A549 (cell line): ENCODE measurements at regions not wholly inside any gene's neighbourhood (a gene's known extent, or its start where the extent isn't known, plus 50 kb on each side); places are given as distances from the start of the nearest gene placed in this dataset.

Source experiments
- ATAC-seq, 2 experiments: fragments of 200-7000 bp in 1 of 2; fragments of >200 bp in 1 of 2; cut with Nextera tagmentation in 1 of 2; cut with Tn5 transposase in 1 of 2; 3 replicates each; pipeline versions ENCODE4 v1.8.0 to v1.9.1; 2018 to 2020; ENCODE audit warnings: mild to moderate bottlenecking in 1 of 2, moderate library complexity in 1 of 2
- CTCF ChIA-PET: fragments of 300-600 bp; sonication (Branson Sonifier 250); formaldehyde crosslinking; extraction: SDS; loops from one replicate; lab custom pipeline; 2021; ENCODE audit warnings: antibody characterized with exemption, inconsistent platforms; lab: Yijun Ruan, JAX
- POLR2A ChIA-PET: fragments of 350-600 bp; formaldehyde crosslinking; extraction: SDS; loops from one replicate; lab custom pipeline; 2021; ENCODE audit warnings: antibody characterized with exemption, inconsistent platforms; lab: Yijun Ruan, JAX
- DNase-seq, 2 experiments: peaks; one replicate each; pipeline versions ENCODE4 v3.0.0 to v3.0.0-alpha.2; 2011 to 2016; ENCODE audit warnings: low read depth in 1 of 2, low spot score in 1 of 2
- FAIRE-seq: peaks from 2 replicates; lab custom pipeline; 2011; peaks lifted over from hg19 to GRCh38; lab: Jason Lieb, UNC
- H3K27ac ChIP-seq, 2 experiments: fragments of >200 bp; sonication (Bioruptor Twin); formaldehyde crosslinking; 3 replicates each; pipeline ENCODE4 v1.5.1; 2016 to 2017
- H3K4me1 ChIP-seq: fragments of >200 bp; sonication (Bioruptor Twin); formaldehyde crosslinking; 3 replicates; pipeline ENCODE4 v1.6.1; 2016
- H3K4me2 ChIP-seq: fragments of >200 bp; sonication (Bioruptor Twin); formaldehyde crosslinking; 3 replicates; pipeline ENCODE4 v1.6.1; 2016
- H3K4me3 ChIP-seq: fragments of >200 bp; sonication (Bioruptor Twin); formaldehyde crosslinking; 3 replicates; pipeline ENCODE4 v1.5.1; 2016
- H3K9me3 ChIP-seq: fragments of >200 bp; sonication (Bioruptor Twin); formaldehyde crosslinking; 3 replicates; pipeline ENCODE4 v1.6.1; 2016
- BHLHE40 ChIP-seq: IDR thresholded peaks from 2 replicates; pipeline ENCODE4 v1.6.1; 2012; ENCODE audit warnings: low read depth, low read length, inconsistent platforms
- CBX2 ChIP-seq: fragments of 200-600 bp; sonication (generic); IDR thresholded peaks from 2 replicates; pipeline ENCODE4 v1.6.1; 2016; ENCODE audit warnings: low read depth, mild to moderate bottlenecking, borderline replicate concordance
- CTCF ChIP-seq: fragments of >200 bp; sonication (Bioruptor Twin); formaldehyde crosslinking; IDR thresholded peaks from 3 replicates; pipeline ENCODE4 v1.5.1; 2016
- E2F6 ChIP-seq: IDR thresholded peaks from 2 replicates; pipeline ENCODE4 v1.6.1; 2012; ENCODE audit warnings: low read depth, borderline replicate concordance
- EHF ChIP-seq: fragments of 250-450 bp; sonication (Bioruptor Pico); IDR thresholded peaks from 2 replicates; pipeline ENCODE4 v1.5.0; 2020; ENCODE audit warnings: mild to moderate bottlenecking
- FOXS1 ChIP-seq: fragments of 250-450 bp; sonication (Bioruptor Pico); IDR thresholded peaks from 2 replicates; pipeline ENCODE4 v1.5.0; 2020; ENCODE audit warnings: mild to moderate bottlenecking, moderate library complexity
- HOXA7 ChIP-seq: fragments of 250-450 bp; sonication (Bioruptor Pico); IDR thresholded peaks from 2 replicates; pipeline ENCODE4 v1.5.0; 2020; ENCODE audit warnings: mild to moderate bottlenecking, moderate library complexity
- HOXB13 ChIP-seq: fragments of 250-450 bp; sonication (Bioruptor Pico); IDR thresholded peaks from 2 replicates; pipeline ENCODE4 v1.5.0; 2020; ENCODE audit warnings: low read depth, mild to moderate bottlenecking, moderate library complexity
- HOXB5 ChIP-seq: fragments of 250-450 bp; sonication (Bioruptor Pico); IDR thresholded peaks from 2 replicates; pipeline ENCODE4 v1.5.0; 2020; ENCODE audit warnings: mild to moderate bottlenecking, moderate library complexity
- KDM1A ChIP-seq: fragments of 200-600 bp; sonication (generic); IDR thresholded peaks from 2 replicates; pipeline ENCODE4 v1.6.1; 2016; ENCODE audit warnings: low read depth, mild to moderate bottlenecking
- MAFK ChIP-seq: fragments of 450-650 bp; IDR thresholded peaks from 2 replicates; pipeline ENCODE4 v1.6.1; 2014; ENCODE audit not compliant: partially characterized antibody
- NR3C1 ChIP-seq: fragments of >200 bp; sonication (Bioruptor Twin); formaldehyde crosslinking; IDR thresholded peaks from 3 replicates; pipeline ENCODE4 v1.6.1; 2017
- PHF8 ChIP-seq: fragments of 200-600 bp; sonication (generic); IDR thresholded peaks from 2 replicates; pipeline ENCODE4 v1.6.1; 2016; ENCODE audit warnings: low read depth, mild to moderate bottlenecking, antibody characterized with exemption, moderate library complexity, borderline replicate concordance
- POLR2AphosphoS2 ChIP-seq: conservative IDR thresholded peaks from 2 replicates; pipeline ENCODE4 v1.6.1; 2012; ENCODE audit warnings: low read length, improper control_type of control experiment, inconsistent platforms
- RAD21 ChIP-seq, 2 experiments: fragments of >200 bp in 1 of 2; sonication (Bioruptor Twin) in 1 of 2; formaldehyde crosslinking in 1 of 2; IDR thresholded peaks in 1 of 2; conservative IDR thresholded peaks in 1 of 2; 2 replicates in 1 of 2; 3 replicates in 1 of 2; pipeline ENCODE4 v1.6.1; 2012 to 2018; ENCODE audit warnings: inconsistent platforms in 1 of 2
- RARB ChIP-seq: fragments of 250-450 bp; sonication (Bioruptor Pico); IDR thresholded peaks from 2 replicates; pipeline ENCODE4 v1.8.0; 2021; ENCODE audit warnings: mild to moderate bottlenecking, moderate library complexity
- RFX5 ChIP-seq: fragments of 450-650 bp; IDR thresholded peaks from 2 replicates; pipeline ENCODE4 v1.7.1; 2014; ENCODE audit warnings: antibody characterized with exemption, mild to moderate bottlenecking, moderate library complexity
- SMC3 ChIP-seq: fragments of >200 bp; sonication (Bioruptor Twin); formaldehyde crosslinking; IDR thresholded peaks from 3 replicates; pipeline ENCODE4 v1.6.1; 2018; ENCODE audit warnings: inconsistent platforms
- ZC3H11A ChIP-seq: fragments of 450-650 bp; IDR thresholded peaks from 2 replicates; pipeline ENCODE4 v1.6.1; 2014; ENCODE audit warnings: antibody characterized with exemption, mild to moderate bottlenecking
- ZFP36 ChIP-seq: fragments of 450-650 bp; IDR thresholded peaks from 2 replicates; pipeline ENCODE4 v1.6.1; 2014; ENCODE audit warnings: borderline replicate concordance; ENCODE audit not compliant: partially characterized antibody
- ZSCAN20 ChIP-seq: fragments of 250-450 bp; sonication (Bioruptor Pico); IDR thresholded peaks from 2 replicates; pipeline ENCODE4 v1.8.0; 2022; ENCODE audit warnings: mild to moderate bottlenecking, moderate library complexity
- WGBS: methylation state at CpG from one replicate; pipeline ENCODE4 v1.1.6; 2017; ENCODE audit errors: missing lambda C conversion rate; 5-methylcytosine and 5-hydroxymethylcytosine counted together
- TF ChIP-seq, protein P1 (sequence below): fragments of 250-450 bp; sonication (Bioruptor Pico); IDR thresholded peaks from 2 replicates; pipeline ENCODE4 v1.5.0; 2020; ENCODE audit warnings: low read depth, mild to moderate bottlenecking, moderate library complexity

GRCh38 chr10:80767963-80768362 is 230.3 kb downstream of the SH2D4B start:
- FAIRE-seq, result no peak
- TF ChIP-seq RAD21 (conservative IDR thresholded peaks at IDR 0.05 in 1 of 2, IDR thresholded peaks at IDR 0.05 in 1 of 2) (no peak), ZFP36 (no peak), MAFK (peak; percentile 64), HOXA7 (no peak)
- TF ChIP-seq, all 56 proteins: peak for 1
- POLR2A ChIA-PET, result no interaction called here
- Histone ChIP-seq H3K4me2 (no peak overlapping the region), H3K4me1 (no peaks in the 10 kb centered on the region), H3K4me3 (no peak overlapping the region), H3K9me3 (no peaks in the 10 kb centered on the region), H3K27ac (no peak overlapping the region)
- DNase-seq (no peak), ATAC-seq (no peak)
- WGBS, result 2% methylated on average over 1 of the region's 1 CpG
- CTCF ChIA-PET, result no interaction called here

DNA sequence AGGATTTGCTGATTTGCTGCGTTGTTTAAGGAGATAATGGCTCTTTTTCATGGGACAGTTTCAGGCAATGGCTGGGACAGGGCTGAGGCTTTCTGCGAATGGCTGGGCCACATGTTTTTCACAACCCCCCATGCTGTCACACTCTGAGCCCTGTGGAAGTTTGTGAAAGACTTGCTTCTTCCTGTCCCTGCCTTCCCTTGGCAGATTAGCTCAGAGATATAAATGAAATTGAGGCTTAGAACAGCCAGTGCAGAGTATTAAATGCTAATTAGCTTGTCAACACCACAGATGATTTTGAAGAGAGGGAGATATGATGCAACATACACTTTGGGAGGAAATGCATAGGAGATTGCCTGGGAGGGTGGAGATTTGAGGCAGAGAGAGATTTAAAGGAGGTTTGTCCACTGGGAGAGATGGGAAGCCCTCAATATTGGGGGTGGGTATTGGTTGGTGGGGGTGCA is 232.0 kb downstream of the SH2D4B start:
- H3K4me3 ChIP-seq, result no peak overlapping the region
- H3K4me2 ChIP-seq, result no peak overlapping the region
- no peak for FAIRE-seq
- CTCF ChIA-PET, result no interaction called here
- no peak overlapping the region for H3K27ac ChIP-seq
- DNase-seq, result no peak
- no peaks in the 10 kb centered on the region for H3K4me1 ChIP-seq
- 0% methylated on average over 2 of the region's 2 CpGs for WGBS
- ATAC-seq, result no peak
- TF ChIP-seq EHF (no peak), ZSCAN20 (CRISPR knock-in tag) (no peak), RAD21 (conservative IDR thresholded peaks at IDR 0.05 in 1 of 2, IDR thresholded peaks at IDR 0.05 in 1 of 2) (no peak), NR3C1 (no peak), BHLHE40 (no peak), HOXB13 (CRISPR knock-in tag) (no peak), PHF8 (no peak), SMC3 (no peak), CTCF (no peak), E2F6 (no peak)
- no peaks in the 10 kb centered on the region for H3K9me3 ChIP-seq
- POLR2A ChIA-PET, result no interaction called here

- no peak for DNase-seq
- no peak for ATAC-seq
- Histone ChIP-seq H3K4me2 (no peak overlapping the region), H3K4me1 (no peaks in the 10 kb centered on the region), H3K4me3 (no peak overlapping the region), H3K27ac (no peak overlapping the region), H3K9me3 (no peaks in the 10 kb centered on the region)
- 35% methylated on average over 2 of the region's 2 CpGs for WGBS
- ChIA-PET CTCF (no interaction called here), POLR2A (no interaction called here)
- no peak for TF ChIP-seq ZC3H11A
- TF ChIP-seq CTCF, result no peak
- TF ChIP-seq RARB, result no peak
- TF ChIP-seq HOXB5 (CRISPR knock-in tag), result no peak
- no peak for TF ChIP-seq CBX2
- TF ChIP-seq RFX5, result no peak
- TF ChIP-seq, protein P1, sequence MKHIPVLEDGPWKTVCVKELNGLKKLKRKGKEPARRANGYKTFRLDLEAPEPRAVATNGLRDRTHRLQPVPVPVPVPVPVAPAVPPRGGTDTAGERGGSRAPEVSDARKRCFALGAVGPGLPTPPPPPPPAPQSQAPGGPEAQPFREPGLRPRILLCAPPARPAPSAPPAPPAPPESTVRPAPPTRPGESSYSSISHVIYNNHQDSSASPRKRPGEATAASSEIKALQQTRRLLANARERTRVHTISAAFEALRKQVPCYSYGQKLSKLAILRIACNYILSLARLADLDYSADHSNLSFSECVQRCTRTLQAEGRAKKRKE (CRISPR knock-in tag), result no peak
- no peak for TF ChIP-seq FOXS1 (CRISPR knock-in tag)
- TF ChIP-seq MAFK, result no peak
- no peak for TF ChIP-seq ZSCAN20 (CRISPR knock-in tag)
- TF ChIP-seq KDM1A, result no peak
- TF ChIP-seq NR3C1, result no peak
- no peak for TF ChIP-seq POLR2AphosphoS2
- FAIRE-seq, result no peak
Measured at GRCh38 chr10:80770239-80770638, 232.5 kb downstream of the SH2D4B start.
